DOHH2 (cell line): ENCODE measurements at regions not wholly inside any gene's neighbourhood (a gene's known extent, or its start where the extent isn't known, plus 50 kb on each side); places are given as distances from the start of the nearest gene placed in this dataset.

Source experiments
- EZH2phosphoT487 ChIP-seq: fragments of 200-600 bp; sonication (generic); IDR thresholded peaks from 2 replicates; pipeline ENCODE4 v1.6.1; 2017; ENCODE audit warnings: borderline replicate concordance, mild to moderate bottlenecking, antibody characterized with exemption, low read length, moderate library complexity, mixed read lengths
- TF ChIP-seq, protein P1 (sequence below): fragments of 200-600 bp; sonication (generic); IDR thresholded peaks from one replicate; pipeline ENCODE4 v1.5.1; 2014; ENCODE audit warnings: antibody characterized with exemption, mild to moderate bottlenecking, low read depth, low read length; ENCODE audit not compliant: poor library complexity, severe bottlenecking

- TF ChIP-seq, protein P1, sequence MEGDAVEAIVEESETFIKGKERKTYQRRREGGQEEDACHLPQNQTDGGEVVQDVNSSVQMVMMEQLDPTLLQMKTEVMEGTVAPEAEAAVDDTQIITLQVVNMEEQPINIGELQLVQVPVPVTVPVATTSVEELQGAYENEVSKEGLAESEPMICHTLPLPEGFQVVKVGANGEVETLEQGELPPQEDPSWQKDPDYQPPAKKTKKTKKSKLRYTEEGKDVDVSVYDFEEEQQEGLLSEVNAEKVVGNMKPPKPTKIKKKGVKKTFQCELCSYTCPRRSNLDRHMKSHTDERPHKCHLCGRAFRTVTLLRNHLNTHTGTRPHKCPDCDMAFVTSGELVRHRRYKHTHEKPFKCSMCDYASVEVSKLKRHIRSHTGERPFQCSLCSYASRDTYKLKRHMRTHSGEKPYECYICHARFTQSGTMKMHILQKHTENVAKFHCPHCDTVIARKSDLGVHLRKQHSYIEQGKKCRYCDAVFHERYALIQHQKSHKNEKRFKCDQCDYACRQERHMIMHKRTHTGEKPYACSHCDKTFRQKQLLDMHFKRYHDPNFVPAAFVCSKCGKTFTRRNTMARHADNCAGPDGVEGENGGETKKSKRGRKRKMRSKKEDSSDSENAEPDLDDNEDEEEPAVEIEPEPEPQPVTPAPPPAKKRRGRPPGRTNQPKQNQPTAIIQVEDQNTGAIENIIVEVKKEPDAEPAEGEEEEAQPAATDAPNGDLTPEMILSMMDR = no peak
- no peak for TF ChIP-seq EZH2phosphoT487
These were observed 234.3 kb downstream of the MYCN start for GRCh38 chr2:16174693-16175045.
